Glomerular endothelial cell (primary cell): ENCODE measurements at regions not wholly inside any gene's neighbourhood (a gene's known extent, or its start where the extent isn't known, plus 50 kb on each side); places are given as distances from the start of the nearest gene placed in this dataset.
A peak's percentile ranks its signal among the peaks of the same experiment; 100 is the strongest.

ENCODE experiments used
- DNase-seq: peaks from one replicate; pipeline ENCODE4 v3.0.0-alpha.2; 2011; ENCODE audit warnings: low read depth, low spot score; ENCODE audit errors: extremely low read depth

- no peak for DNase-seq
These were observed 382.3 kb downstream of the ACTL7B start for GRCh38 chr9:108473209-108474112.

- DNase-seq = no peak
These were observed 386.1 kb downstream of the ACTL7B start for GRCh38 chr9:108469654-108470053.

GRCh38 chr9:108468364-108468763 lies 387.4 kb downstream of the ACTL7B start:
- DNase-seq = no peak

GRCh38 chr9:108467653-108468324 lies 388.0 kb downstream of the ACTL7B start:
- DNase-seq = no peak

GRCh38 chr9:108467161-108467560 lies 388.6 kb downstream of the ACTL7B start:
- no peak for DNase-seq

- no peak for DNase-seq
These were observed 389.5 kb downstream of the ACTL7B start for GRCh38 chr9:108466304-108466703.

GRCh38 chr9:108463932-108464606 lies 391.7 kb downstream of the ACTL7B start:
- no peak for DNase-seq

GRCh38 chr9:108456903-108457302 lies 398.9 kb downstream of the ACTL7B start:
- no peak for DNase-seq

- no peak for DNase-seq
These were observed 410.2 kb downstream of the ACTL7B start for GRCh38 chr9:108445431-108446071.

GRCh38 chr9:108444400-108445358 lies 411.1 kb downstream of the ACTL7B start:
- DNase-seq = peak; percentile 14

GRCh38 chr9:108443741-108444140 lies 412.0 kb downstream of the ACTL7B start:
- no peak for DNase-seq

GRCh38 chr9:108443019-108443633 lies 412.7 kb downstream of the ACTL7B start:
- DNase-seq = no peak

- no peak for DNase-seq
These were observed 413.2 kb downstream of the ACTL7B start for GRCh38 chr9:108442627-108443018.

- DNase-seq = no peak
These were observed 414.1 kb downstream of the ACTL7B start for GRCh38 chr9:108441726-108442125.

- no peak for DNase-seq
These were observed 414.5 kb downstream of the ACTL7B start for GRCh38 chr9:108441251-108441650.

GRCh38 chr9:108439947-108440346 lies 415.8 kb downstream of the ACTL7B start:
- DNase-seq = no peak

GRCh38 chr9:108437656-108438055 lies 418.1 kb downstream of the ACTL7B start:
- no peak for DNase-seq

- no peak for DNase-seq
These were observed 419.3 kb downstream of the ACTL7B start for GRCh38 chr9:108436448-108436847.

- DNase-seq = no peak
These were observed 421.3 kb downstream of the ACTL7B start for GRCh38 chr9:108434502-108434901.
